ENCODE measurements at regions not wholly inside any gene's neighbourhood (a gene's known extent, or its start where the extent isn't known, plus 50 kb on each side); places are given as distances from the start of the nearest gene placed in this dataset.

DNA sequence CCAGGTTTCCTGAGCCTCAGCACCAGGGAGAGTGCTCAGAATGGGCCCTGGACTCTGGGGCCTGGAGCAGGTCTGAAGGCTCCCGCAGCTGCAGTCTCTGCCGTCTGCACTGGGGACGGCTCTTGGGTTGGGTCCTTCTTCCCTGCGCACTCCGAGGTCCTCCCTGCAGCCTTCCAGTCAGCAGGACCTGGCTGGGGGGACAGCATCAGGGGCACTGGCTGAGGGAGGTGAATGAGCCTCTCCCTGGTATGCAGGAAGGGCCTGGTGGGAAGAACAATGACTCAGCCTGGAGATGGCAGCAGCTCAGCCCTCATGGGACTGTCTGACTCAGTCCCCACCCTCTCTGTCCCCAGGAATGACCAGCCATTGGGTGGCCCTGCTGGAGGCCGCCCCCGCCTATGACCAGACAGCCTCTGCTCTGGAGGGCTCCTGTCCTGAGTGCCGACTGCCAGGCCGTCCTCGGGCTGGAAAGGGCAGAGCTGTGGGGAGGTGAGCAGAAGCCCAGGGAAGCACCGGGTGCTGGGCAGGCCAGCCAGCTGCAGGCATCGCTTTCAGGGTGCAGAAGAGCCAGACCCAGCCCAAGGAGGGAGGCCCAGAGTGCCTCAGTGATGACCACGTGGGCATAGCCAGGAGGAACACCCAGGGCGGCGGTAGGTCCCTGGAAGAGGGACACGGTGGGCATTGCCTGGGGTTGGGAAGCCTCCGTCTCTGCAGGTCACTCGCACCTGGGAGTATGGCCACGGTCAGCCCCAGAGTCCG lies 455.0 kb downstream of the BRD1 start:
- DNase-seq, result no peak

DNA sequence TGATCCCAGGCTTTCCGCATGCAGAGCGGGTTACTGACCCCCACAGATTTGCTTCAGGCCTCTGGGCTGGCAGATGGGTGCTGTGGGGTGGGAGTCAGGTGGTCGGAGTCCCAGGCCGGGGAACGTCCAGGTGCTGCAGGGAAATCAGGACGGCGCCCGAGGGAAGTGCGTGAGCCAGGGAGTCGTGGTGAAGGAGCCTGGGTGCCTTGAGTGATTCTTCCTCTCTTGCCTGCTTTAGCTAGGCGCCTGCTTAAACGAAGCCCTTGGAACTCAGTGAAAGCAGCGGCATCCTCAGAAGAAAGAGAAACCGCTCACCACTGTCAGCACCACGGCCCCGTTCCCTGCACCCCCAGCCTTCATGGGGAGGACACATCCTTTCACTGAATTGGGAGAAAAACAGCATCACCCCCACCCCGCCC lies 455.6 kb downstream of the BRD1 start:
- no peak for DNase-seq

DNA sequence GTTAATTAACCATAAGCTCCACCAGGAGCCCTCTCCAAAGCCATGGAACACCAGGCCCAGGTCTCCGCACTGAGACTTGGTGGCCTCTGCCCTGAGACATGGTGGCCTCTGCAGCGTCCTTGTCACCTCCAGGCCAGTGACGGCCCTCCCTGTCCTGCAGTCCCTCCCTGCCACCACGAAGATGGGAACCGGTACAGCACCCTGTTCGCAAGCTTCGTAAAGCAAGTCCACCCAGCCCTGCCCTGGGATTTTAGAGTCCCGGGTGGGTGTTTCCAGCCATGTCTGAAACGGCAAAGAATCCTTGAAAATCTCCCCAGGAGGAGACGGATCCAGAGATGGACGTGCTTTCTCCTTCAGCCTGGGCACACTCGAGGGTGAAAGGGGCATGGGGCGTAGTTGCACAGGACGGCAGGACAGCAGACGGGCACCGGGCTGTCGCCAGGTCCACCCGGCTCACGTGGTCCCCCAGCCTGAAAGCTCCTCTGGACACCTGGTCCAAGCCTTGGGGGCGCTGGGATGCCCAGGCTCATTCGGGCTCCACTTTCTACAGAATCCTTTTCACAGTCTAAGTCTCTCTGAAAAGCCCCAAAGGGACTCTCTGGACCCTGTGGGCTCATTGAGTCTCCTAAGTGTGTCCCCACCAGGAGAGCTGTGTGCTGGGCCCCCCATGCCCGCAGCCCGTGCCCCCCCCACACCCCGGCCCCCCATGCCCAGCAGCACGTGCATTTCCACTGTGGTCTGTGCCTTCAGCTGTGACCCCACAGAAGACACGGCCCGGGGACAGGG lies 456.2 kb downstream of the BRD1 start:
- DNase-seq, result no peak

- DNase-seq, result no peak
These were observed 456.9 kb downstream of the BRD1 start for GRCh38 chr22:49370627-49371301.

GRCh38 chr22:49369726-49370626 lies 457.7 kb downstream of the BRD1 start:
- DNase-seq, result no peak

DNA sequence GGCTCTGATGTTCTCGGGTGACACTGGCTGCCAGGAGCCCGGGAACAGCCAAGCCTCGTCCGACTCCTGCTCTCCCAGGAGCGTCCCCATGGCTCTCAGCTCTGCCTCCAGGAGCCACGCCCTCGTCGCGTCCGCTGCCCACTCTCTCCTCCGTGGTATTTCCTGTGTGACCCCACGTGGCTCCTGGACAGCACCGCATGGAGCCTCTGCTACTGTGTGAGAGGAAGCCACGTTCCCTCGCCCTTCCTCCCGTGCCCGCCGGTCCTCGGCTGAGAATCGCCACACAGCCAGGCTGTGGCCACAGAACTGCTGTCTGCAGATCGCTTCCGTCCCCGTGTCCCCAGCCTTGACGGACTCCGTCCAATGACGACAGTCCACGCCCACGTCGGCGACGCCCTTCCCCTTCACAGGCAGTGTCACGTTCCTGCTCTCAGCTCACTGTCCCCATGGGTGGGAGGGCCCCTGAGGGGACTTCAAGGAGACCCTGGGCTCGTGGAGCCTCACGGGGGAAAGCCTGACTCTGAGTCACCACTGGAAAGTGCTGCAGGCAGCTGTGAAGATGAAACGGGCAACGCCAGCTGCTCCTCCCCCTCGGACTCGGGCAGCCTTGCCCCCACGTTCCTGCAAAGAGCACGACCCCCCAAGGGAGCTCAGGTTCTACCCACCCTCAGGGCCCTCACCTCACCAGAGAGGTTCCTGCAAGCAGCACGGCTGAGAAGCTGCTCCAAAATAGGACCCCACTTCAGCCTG lies 458.5 kb downstream of the BRD1 start:
- DNase-seq, result no peak

DNA sequence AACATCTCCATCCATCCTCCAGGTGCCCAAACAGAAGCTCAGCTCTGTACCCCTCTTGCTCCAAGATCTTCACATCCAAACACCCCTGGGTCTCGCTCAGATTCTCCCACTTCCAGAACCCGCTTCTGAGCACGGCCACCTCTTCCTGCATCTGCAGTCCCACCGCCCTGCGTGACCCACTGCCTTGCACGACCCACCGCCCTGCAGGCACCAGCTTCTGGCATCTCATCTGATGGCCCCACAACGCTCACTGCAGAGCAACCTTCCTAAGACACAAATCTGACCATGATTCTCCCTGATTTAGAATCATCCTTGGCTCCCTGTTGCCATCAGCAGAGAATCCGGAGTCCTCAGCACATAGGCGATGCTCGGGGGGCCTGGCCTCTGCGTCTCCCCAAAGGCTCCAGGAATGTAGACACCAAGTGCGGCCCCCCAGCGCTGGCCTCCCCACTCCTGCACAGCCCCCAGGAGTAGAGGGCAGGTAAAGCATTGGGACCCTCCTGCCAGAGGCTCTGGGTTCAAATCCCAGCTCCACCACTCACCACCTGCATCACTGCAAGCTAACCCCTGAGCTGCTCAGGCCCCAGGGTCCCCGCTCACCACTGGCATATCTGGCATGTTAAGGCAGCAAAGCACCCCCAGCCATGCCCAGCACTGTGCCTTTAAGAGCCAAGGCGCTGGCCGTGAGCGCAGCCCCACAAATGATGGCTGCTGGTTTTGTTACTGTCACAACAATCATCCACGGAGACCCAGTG lies 459.3 kb downstream of the BRD1 start:
- no peak for DNase-seq

GRCh38 chr22:49367041-49367697 lies 460.5 kb downstream of the BRD1 start:
- DNase-seq, result no peak

DNA sequence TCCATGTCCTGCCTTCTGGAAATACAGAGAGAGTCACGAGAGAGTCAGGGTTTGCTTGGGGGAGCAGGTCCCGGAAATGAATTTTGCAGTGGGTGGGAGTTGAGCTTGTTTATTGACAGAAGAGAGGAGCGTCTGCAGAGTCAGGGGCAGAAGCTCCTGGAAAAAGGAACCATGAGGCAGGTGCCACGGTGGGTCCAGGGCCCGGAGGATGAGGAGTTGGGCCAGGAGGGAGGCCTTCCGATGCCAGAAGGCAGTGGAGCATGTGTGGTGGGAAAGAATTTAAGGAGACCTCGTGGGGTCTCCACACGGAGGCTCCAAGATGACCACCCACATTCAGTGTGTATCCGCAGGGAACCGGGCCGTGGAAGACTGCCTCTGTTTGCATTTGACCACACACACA lies 461.2 kb downstream of the BRD1 start:
- no peak for DNase-seq

DNA sequence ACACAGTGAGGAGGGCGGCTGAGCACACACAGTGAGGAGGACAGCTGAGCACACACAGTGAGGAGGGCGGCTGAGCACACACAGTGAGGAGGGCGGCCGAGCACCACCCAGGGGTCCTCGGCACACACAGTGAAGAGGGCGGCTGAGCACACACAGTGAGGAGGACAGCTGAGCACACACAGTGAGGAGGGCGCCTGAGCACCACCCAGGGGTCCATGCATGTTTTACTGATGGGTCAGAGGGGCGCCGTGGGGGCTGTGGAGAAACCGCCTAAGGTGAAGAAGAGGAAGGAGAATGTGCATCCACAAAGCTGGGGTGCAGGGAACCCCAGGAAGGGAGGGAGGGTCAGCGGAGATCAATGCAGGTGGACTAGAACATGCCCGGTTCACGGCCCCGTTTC lies 461.8 kb downstream of the BRD1 start:
- no peak for DNase-seq

DNA sequence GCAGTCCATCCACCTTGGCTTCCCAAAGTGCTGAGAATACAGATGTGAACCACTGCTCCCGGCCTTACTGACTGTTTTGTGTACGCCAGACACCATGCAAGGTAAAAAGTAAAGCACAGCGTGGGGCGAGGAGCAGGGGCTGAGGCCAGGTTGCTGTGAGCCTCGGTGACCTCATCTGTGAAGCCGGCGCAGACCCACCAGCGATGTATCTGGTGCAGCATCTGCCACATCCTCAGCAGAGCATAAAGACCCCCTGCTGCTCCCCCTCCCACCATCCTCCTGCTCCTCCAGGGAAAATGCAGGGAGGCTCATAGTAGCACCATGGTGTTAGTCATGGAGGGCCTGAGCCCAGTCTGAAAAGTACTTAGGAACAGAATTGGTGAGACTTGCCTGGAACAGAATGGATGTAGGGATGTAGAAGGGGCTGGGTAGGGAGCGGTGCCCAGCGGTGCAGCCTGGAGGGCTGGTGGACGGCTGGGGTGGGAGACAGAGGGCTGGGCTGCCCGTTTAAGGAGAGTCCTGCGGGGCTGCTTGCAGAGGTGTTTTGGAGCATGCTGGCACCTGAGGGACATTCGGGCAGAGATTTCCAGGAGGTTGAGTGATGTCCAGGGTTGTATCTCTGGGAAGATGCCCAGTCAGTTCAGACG lies 462.4 kb downstream of the BRD1 start:
- no peak for DNase-seq

GRCh38 chr22:49364398-49364797 lies 463.3 kb downstream of the BRD1 start:
- no peak for DNase-seq

GRCh38 chr22:49363526-49364230 lies 464.0 kb downstream of the BRD1 start:
- DNase-seq, result no peak

DNA sequence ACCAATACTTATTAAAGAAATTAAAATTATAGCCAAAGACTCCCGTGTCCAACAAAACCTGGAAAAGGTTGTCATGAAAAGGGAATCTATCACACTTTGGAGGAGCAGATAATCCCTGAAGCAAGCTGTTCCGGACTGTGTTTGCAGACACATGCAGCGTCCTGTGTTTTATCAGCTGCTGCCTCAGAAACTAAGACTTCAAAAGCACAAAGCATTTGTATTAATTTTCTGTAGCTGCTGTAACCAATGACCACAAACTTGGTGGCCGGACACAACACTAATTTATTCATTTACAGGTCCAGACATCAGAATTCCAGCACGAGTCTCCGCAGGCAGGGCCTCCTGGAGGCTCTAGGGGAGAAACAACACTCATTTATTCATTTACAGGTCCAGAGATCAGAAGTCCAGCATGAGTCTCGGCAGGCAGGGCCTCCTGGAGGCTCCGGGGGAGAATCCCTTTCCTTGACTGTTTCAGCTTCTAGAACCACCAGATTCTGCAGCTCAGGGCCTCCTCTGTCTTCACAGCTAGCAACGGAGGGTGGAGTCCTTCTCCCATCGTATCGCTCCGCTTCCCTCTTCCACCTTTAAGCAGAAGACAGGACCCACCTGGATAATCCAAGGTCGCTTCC lies 465.3 kb downstream of the BRD1 start:
- no peak for DNase-seq

GRCh38 chr22:49361164-49361563 lies 466.5 kb downstream of the BRD1 start:
- DNase-seq, result no peak

DNA sequence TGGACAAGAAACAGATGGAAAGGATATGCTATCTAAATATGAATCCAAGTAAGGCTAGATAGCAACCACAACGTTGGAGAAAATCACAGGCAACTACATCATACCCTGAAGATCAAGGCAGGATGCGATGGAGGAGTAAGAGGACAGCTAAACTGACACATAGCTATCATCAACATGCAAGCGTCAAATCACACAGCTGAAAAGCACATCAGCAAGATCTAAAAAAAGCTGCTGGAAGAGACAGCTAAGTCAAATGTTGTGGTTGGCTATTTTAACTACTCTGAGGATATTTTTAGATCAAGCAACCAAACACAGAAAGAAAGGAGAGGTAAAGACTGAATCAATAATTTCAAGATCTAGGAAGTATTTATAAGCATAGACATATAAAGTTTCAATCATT lies 466.9 kb downstream of the BRD1 start:
- no peak for DNase-seq

GRCh38 chr22:49359076-49359475 lies 468.6 kb downstream of the BRD1 start:
- DNase-seq, result no peak

DNA sequence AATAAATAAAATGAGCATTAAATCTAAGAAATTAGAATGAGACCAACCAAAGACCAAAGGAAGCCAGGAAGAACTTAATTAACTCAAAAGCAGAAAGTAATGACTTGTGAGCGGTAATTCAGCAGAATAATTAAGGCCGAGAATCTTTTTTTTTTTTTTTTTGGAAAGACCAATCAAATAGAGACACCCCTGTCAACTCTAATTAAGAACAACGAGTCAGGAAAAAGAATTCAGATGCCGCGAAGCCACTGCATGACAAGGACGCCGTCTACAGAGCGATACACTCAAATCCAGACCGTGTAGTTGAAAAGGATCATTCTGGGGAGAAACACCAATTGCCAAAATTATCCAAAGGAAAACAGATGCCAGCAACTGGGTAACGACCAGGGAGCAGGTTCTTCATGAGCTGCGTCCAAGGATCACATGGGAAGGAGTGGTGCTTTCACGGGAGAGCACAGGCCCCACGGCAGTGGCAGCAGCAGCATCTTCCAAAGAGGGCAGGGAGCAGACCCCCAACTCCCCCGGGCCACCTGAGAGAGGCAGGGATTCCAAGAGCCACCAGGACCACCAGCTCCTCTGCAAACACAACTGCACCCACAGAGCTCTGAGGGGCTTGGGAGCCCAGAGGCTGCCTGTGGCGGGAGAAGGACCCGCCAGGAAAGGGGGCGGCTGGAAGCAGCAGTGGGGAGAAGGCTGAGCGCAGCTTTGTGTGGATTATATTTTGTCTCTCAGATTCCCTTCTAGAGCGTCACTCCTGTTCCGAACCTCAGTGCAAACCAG lies 469.8 kb downstream of the BRD1 start:
- no peak for DNase-seq
